Smooth muscle cell (in vitro differentiated cells): ENCODE measurements at regions not wholly inside any gene's neighbourhood (a gene's known extent, or its start where the extent isn't known, plus 50 kb on each side); places are given as distances from the start of the nearest gene placed in this dataset.
A peak's percentile ranks its signal among the peaks of the same experiment; 100 is the strongest.

Source experiments
- DNase-seq: peaks from one replicate; lab custom pipeline; 2025; ENCODE audit not compliant: unreplicated experiment; lab: John Stamatoyannopoulos, UW
- H2AFZ ChIP-seq: fragments of 200-600 bp; sonication (generic); 2 replicates; pipeline ENCODE4 v1.6.0; 2016; ENCODE audit warnings: antibody characterized with exemption, low read depth, mild to moderate bottlenecking
- H3F3A ChIP-seq: fragments of 200-600 bp; sonication (generic); 2 replicates; pipeline ENCODE4 v1.6.0; 2017; ENCODE audit warnings: antibody characterized with exemption, low read depth
- H3K27ac ChIP-seq: fragments of 200-600 bp; sonication (generic); 2 replicates; pipeline ENCODE4 v1.5.1; 2016; ENCODE audit warnings: low read depth, mild to moderate bottlenecking
- H3K27me3 ChIP-seq: fragments of 200-600 bp; sonication (generic); 2 replicates; pipeline ENCODE4 v1.6.1; 2016; ENCODE audit warnings: low read depth, mild to moderate bottlenecking
- H3K36me3 ChIP-seq: fragments of 200-600 bp; sonication (generic); 2 replicates; pipeline ENCODE4 v1.5.1; 2016; ENCODE audit warnings: low read depth
- H3K4me1 ChIP-seq: fragments of 200-600 bp; sonication (generic); 2 replicates; pipeline ENCODE4 v1.5.1; 2016; ENCODE audit warnings: low read depth
- H3K4me2 ChIP-seq: fragments of 200-600 bp; sonication (generic); 2 replicates; pipeline ENCODE4 v1.6.0; 2016; ENCODE audit warnings: mild to moderate bottlenecking
- H3K4me3 ChIP-seq: fragments of 200-600 bp; sonication (generic); 2 replicates; pipeline ENCODE4 v1.5.1; 2016; ENCODE audit warnings: mild to moderate bottlenecking
- H3K79me2 ChIP-seq: fragments of 200-600 bp; sonication (generic); 2 replicates; pipeline ENCODE4 v1.6.0; 2016; ENCODE audit warnings: low read depth, mild to moderate bottlenecking
- H3K9ac ChIP-seq: fragments of 200-600 bp; sonication (generic); 2 replicates; pipeline ENCODE4 v1.6.0; 2016; ENCODE audit warnings: low read depth
- H3K9me3 ChIP-seq: fragments of 200-600 bp; sonication (generic); replicated peaks from 2 replicates; pipeline ENCODE4 v1.5.1; 2016; ENCODE audit warnings: low read depth
- H4K20me1 ChIP-seq: fragments of 200-600 bp; sonication (generic); 2 replicates; pipeline ENCODE4 v1.6.0; 2016; ENCODE audit warnings: low read depth
- CTCF ChIP-seq: fragments of 200-600 bp; sonication (generic); IDR thresholded peaks from 2 replicates; pipeline ENCODE4 v1.5.1; 2017; ENCODE audit warnings: borderline replicate concordance, mild to moderate bottlenecking, antibody characterized with exemption; ENCODE audit not compliant: insufficient read depth, poor library complexity, severe bottlenecking
- WGBS: methylation state at CpG from one replicate; pipeline ENCODE4 v1.1.7; 2016; ENCODE audit warnings: low lambda C conversion rate; 5-methylcytosine and 5-hydroxymethylcytosine counted together

- TF ChIP-seq CTCF = no peak
- Histone ChIP-seq H3K4me1 (peaks cover 25% of the 10 kb centered on the region), H3K4me2 (peak overlapping the region; percentile 55), H3K79me2 (no peaks in the 10 kb centered on the region), H2AFZ (no peak overlapping the region), H4K20me1 (no peaks in the 10 kb centered on the region), H3K9me3 (no peaks in the 10 kb centered on the region), H3K36me3 (no peaks in the 10 kb centered on the region), H3K27me3 (no peaks in the 10 kb centered on the region), H3K9ac (no peak overlapping the region), H3K27ac (peak overlapping the region; percentile 87), H3K4me3 (no peak overlapping the region), H3F3A (peaks cover 23% of the 10 kb centered on the region)
- 32% methylated on average over 13 of the region's 13 CpGs for WGBS
- no peak for DNase-seq
Observed at GRCh38 chr12:105933671-105934665, 204.8 kb downstream of the NUAK1 start.

GRCh38 chr12:105935106-105935505 lies 203.6 kb downstream of the NUAK1 start:
- H3K27me3 ChIP-seq = no peaks in the 10 kb centered on the region
- no peak for DNase-seq
- WGBS = 15% methylated on average over 6 of the region's 6 CpGs
- H3K4me3 ChIP-seq = no peak overlapping the region
- no peak for TF ChIP-seq CTCF
- H3K9me3 ChIP-seq = no peaks in the 10 kb centered on the region
- H3K79me2 ChIP-seq = no peaks in the 10 kb centered on the region
- no peaks in the 10 kb centered on the region for H3K36me3 ChIP-seq
- H3F3A ChIP-seq = peaks cover 23% of the 10 kb centered on the region
- peak overlapping the region; percentile 55 for H3K4me2 ChIP-seq
- H3K9ac ChIP-seq = peak overlapping the region; percentile 45
- peak overlapping the region; percentile 9 for H2AFZ ChIP-seq
- peak overlapping the region; percentile 87 for H3K27ac ChIP-seq
- no peaks in the 10 kb centered on the region for H4K20me1 ChIP-seq
- H3K4me1 ChIP-seq = peaks cover 25% of the 10 kb centered on the region

GRCh38 chr12:105935981-105936380 lies 202.8 kb downstream of the NUAK1 start:
- Histone ChIP-seq H3K9ac (no peak overlapping the region), H3K79me2 (no peaks in the 10 kb centered on the region), H3F3A (peaks cover 23% of the 10 kb centered on the region), H3K4me2 (peak overlapping the region; percentile 37), H3K27me3 (no peaks in the 10 kb centered on the region), H3K27ac (peak overlapping the region; percentile 87), H3K4me3 (no peak overlapping the region), H3K4me1 (peaks cover 25% of the 10 kb centered on the region), H3K9me3 (no peaks in the 10 kb centered on the region), H2AFZ (no peak overlapping the region), H3K36me3 (no peaks in the 10 kb centered on the region), H4K20me1 (no peaks in the 10 kb centered on the region)
- 60% methylated on average over 3 of the region's 3 CpGs for WGBS
- TF ChIP-seq CTCF = no peak
- DNase-seq = no peak
